Omental fat pad (tissue), 3 donors: ENCODE measurements at regions not wholly inside any gene's neighbourhood (a gene's known extent, or its start where the extent isn't known, plus 50 kb on each side); places are given as distances from the start of the nearest gene placed in this dataset.

ENCODE experiments used
- ATAC-seq: fragments of 150-250 bp; one replicate; pipeline ENCODE4 v1.9.1; 2016; ENCODE audit warnings: mild to moderate bottlenecking, moderate library complexity; ENCODE audit not compliant: low FRiP score
- DNase-seq: peaks from one replicate; pipeline ENCODE4 v3.0.0-alpha.2; 2019; ENCODE audit warnings: low spot score
- CTCF ChIP-seq, 3 donors: fragments of 450-650 bp; IDR thresholded peaks; one replicate each; pipeline ENCODE4 v1.5.1; 2016 to 2017; ENCODE audit warnings: antibody characterized with exemption in 3 of 3, mild to moderate bottlenecking in 3 of 3, moderate library complexity in 2 of 3

DNA sequence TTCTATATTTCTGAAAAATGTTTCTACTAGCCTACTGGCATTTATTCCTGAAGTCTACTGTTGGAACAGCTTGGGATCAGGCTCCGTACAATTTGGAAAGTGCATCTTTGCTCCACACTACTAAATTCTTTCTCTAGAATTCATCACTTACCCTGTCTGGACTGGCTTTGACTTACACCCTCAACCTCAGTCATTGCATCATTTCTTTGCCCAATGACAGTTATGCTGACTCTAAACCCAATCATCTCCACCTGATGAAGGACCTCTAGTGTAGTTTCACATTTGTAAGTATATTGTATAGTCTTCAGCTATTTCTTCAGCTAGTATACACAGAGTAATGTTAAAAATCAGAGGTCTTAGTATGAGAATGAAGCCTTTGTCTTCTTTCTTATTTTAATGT, 359.6 kb upstream of the MC4R start:
- no peak for ATAC-seq
- no peak for TF ChIP-seq CTCF (IDR thresholded peaks at IDR 0.05)
- DNase-seq = no peak

- ATAC-seq (no peak), DNase-seq (no peak)
- no peak for TF ChIP-seq CTCF (IDR thresholded peaks at IDR 0.05)
Observed at GRCh38 chr18:60739212-60739611, 366.6 kb upstream of the MC4R start.

- no peak for TF ChIP-seq CTCF (IDR thresholded peaks at IDR 0.05)
- no peak for ATAC-seq
Observed at GRCh38 chr18:60740313-60740712, 367.7 kb upstream of the MC4R start.

DNA sequence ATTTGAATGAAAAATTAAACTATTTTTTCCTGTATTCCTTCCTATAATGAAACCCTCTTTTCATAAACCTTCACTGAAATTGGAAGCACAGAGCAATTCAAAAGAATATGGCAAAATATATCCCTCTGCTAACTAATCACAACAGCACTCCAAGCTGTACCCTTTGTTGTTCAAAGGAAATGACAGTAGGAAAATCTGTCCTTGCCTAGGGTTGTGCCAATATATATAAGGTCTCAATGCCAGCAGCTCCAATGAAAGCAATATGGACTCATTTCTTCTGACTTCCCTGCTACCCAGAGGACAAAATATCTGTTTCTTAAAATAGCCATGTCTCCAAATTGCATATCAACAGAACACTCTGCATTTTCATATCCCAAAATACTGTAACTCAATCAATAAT, 373.9 kb upstream of the MC4R start:
- no peak for TF ChIP-seq CTCF (IDR thresholded peaks at IDR 0.05)
- ATAC-seq (no peak), DNase-seq (no peak)

More at GRCh38 chr18:60740313-60740712, 367.7 kb upstream of the MC4R start:
- no peak for DNase-seq

DNA sequence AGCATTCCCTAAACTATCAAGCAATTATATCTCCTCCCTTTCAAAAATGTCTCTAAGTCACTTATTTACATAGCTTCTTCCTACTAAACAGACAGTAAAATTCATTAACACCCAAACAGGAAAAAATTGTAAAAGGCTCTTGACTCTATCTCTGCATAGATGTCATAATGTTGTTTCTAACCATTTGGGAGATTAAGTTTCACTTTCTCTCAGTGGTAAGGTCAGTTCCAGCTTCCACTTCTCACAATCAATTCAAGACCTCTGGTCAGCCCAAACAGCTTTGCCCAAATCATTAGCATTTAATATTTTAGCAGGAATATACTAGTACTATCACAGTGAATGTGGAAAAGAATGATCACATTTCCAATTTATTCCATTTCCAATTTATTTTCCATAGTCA, 374.3 kb upstream of the MC4R start:
- TF ChIP-seq CTCF (IDR thresholded peaks at IDR 0.05) = no peak
- ATAC-seq (no peak), DNase-seq (no peak)

- no peak for TF ChIP-seq CTCF (IDR thresholded peaks at IDR 0.05)
- no peak for ATAC-seq
- DNase-seq = no peak
Observed at GRCh38 chr18:60753753-60754152, 381.2 kb upstream of the MC4R start.

DNA sequence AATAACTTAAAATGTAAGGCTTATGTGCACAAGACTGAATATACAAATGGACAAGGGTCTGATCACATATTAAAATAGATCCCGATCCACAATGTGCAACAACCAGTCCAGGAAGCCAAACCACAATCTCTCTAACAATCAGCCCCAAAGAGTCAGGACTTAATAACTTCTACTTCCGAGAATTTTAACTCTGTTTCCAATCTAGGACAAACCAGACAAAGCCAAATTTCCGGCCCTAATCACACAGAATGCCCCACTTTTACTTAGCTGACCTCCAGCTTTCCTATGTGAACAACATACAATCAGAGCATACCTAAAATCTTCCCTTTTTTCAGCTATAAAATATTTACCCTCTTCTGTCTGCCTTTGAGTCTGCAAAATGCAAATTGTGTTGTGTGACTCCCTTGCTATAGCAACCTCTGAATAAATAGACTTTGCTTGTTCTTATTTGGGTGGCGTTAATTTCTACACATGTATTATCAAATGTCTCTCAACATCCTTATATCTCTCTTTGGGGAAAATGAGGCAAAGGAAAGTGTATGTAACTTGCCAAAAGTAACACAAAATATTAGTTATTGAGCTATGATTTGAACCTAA, 381.9 kb upstream of the MC4R start:
- DNase-seq = no peak
- no peak for TF ChIP-seq CTCF (IDR thresholded peaks at IDR 0.05)
- no peak for ATAC-seq
